ENCODE measurements at regions not wholly inside any gene's neighbourhood (a gene's known extent, or its start where the extent isn't known, plus 50 kb on each side); places are given as distances from the start of the nearest gene placed in this dataset.
A peak's percentile ranks its signal among the peaks of the same experiment; 100 is the strongest.

DNA sequence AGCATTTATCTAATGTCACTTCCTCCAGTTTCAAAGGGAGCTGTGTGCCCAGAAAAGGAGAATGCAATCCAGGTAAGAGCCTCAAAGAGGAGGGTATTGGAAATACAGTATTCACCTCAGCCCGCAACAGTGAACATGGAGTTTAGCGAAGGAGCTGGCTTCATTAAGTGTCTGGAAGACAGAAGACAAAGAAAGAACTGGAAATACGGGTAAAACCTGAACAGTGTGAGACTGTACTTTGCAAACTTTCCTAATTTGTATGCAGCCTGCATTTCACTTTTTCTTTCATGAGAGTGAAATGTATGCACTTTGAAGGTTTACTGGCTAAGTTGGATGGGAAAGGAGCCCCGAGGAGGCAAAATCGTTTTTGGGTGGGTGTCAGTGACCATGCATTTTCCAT, 478.4 kb downstream of the HS3ST3B1 start:
- CTCF ChIA-PET: no interaction called here
- TF ChIP-seq, protein P1, sequence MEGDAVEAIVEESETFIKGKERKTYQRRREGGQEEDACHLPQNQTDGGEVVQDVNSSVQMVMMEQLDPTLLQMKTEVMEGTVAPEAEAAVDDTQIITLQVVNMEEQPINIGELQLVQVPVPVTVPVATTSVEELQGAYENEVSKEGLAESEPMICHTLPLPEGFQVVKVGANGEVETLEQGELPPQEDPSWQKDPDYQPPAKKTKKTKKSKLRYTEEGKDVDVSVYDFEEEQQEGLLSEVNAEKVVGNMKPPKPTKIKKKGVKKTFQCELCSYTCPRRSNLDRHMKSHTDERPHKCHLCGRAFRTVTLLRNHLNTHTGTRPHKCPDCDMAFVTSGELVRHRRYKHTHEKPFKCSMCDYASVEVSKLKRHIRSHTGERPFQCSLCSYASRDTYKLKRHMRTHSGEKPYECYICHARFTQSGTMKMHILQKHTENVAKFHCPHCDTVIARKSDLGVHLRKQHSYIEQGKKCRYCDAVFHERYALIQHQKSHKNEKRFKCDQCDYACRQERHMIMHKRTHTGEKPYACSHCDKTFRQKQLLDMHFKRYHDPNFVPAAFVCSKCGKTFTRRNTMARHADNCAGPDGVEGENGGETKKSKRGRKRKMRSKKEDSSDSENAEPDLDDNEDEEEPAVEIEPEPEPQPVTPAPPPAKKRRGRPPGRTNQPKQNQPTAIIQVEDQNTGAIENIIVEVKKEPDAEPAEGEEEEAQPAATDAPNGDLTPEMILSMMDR (IDR thresholded peaks at IDR 0.05; ENCODE audit: insufficient read depth in 1 of 2, low read depth in 1 of 2, low read length in 1 of 2, severe bottlenecking in 1 of 2, unreplicated experiment in 1 of 2): no peak
- H3K36me3 ChIP-seq (ENCODE audit: control insufficient read depth, insufficient read depth, low read length): no peaks in the 10 kb centered on the region
- BruUV-seq (replicated peaks): no TSS peak
- H3K4me3 ChIP-seq (ENCODE audit: low read depth, low read length): no peak overlapping the region
- POLR2A ChIA-PET: no interaction called here
- intact Hi-C loops (cut with micrococcal nuclease; ENCODE audit: unreplicated experiment): no loop called here
- no peaks in the 10 kb centered on the region for H3K27me3 ChIP-seq (replicated peaks; ENCODE audit: control insufficient read depth, insufficient read depth, low read length)
- Mint-ChIP-seq H3K4me3 (ENCODE audit: unreplicated experiment) (no peak overlapping the region), H3K9me3 (ENCODE audit: unreplicated experiment) (no peaks in the 10 kb centered on the region), H3K36me3 (ENCODE audit: insufficient read depth, unreplicated experiment) (no peaks in the 10 kb centered on the region), H3K27ac (ENCODE audit: unreplicated experiment) (no peak overlapping the region), H3K27me3 (ENCODE audit: insufficient read depth, unreplicated experiment) (no peaks in the 10 kb centered on the region), H3K4me1 (ENCODE audit: low read depth, unreplicated experiment) (no peaks in the 10 kb centered on the region)
- DNase-seq: peak in 1 of 2 experiments; percentile 0
- H3K4me1 ChIP-seq: no peaks in the 10 kb centered on the region
- no peaks in the 10 kb centered on the region for H3K9me3 ChIP-seq

DNA sequence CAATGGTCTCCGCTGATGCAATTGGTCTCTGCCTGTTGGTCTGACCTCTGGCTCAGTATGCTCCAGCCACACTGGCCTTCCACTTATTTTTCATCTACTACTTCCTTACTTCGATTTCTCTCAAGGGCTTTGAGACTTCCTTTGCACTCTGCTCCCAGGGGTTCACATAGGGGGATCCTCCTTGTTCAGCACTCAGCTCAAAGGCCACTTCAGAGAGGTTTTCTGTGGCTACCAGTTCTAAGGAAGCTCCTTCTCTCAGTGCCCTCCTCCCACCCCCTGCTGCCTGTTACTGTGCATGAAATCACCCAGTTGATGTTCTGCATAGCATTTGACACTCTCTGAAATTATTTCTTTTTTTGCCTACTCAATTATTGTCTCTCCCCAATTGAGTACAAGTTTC, 476.4 kb downstream of the HS3ST3B1 start:
- TF ChIP-seq, protein P1 (IDR thresholded peaks at IDR 0.05; ENCODE audit: insufficient read depth in 1 of 2, low read depth in 1 of 2, low read length in 1 of 2, severe bottlenecking in 1 of 2, unreplicated experiment in 1 of 2): no peak
- no peaks in the 10 kb centered on the region for H3K27me3 ChIP-seq (replicated peaks; ENCODE audit: control insufficient read depth, insufficient read depth, low read length)
- H3K36me3 ChIP-seq (ENCODE audit: control insufficient read depth, insufficient read depth, low read length): no peaks in the 10 kb centered on the region
- no TSS peak for BruUV-seq (replicated peaks)
- no peak overlapping the region for H3K4me3 Mint-ChIP-seq (ENCODE audit: unreplicated experiment)
- H3K9me3 Mint-ChIP-seq (ENCODE audit: unreplicated experiment): no peaks in the 10 kb centered on the region
- no peaks in the 10 kb centered on the region for H3K4me1 Mint-ChIP-seq (ENCODE audit: low read depth, unreplicated experiment)
- POLR2A ChIA-PET: no interaction called here
- no peak for DNase-seq
- H3K27me3 Mint-ChIP-seq (ENCODE audit: insufficient read depth, unreplicated experiment): no peaks in the 10 kb centered on the region
- no peaks in the 10 kb centered on the region for H3K4me1 ChIP-seq
- no peak overlapping the region for H3K27ac Mint-ChIP-seq (ENCODE audit: unreplicated experiment)
- no peaks in the 10 kb centered on the region for H3K9me3 ChIP-seq
- H3K36me3 Mint-ChIP-seq (ENCODE audit: insufficient read depth, unreplicated experiment): no peaks in the 10 kb centered on the region
- CTCF ChIA-PET: no interaction called here
- H3K4me3 ChIP-seq (ENCODE audit: low read depth, low read length): no peak overlapping the region
- intact Hi-C loops (cut with micrococcal nuclease; ENCODE audit: unreplicated experiment): no loop called here

DNA sequence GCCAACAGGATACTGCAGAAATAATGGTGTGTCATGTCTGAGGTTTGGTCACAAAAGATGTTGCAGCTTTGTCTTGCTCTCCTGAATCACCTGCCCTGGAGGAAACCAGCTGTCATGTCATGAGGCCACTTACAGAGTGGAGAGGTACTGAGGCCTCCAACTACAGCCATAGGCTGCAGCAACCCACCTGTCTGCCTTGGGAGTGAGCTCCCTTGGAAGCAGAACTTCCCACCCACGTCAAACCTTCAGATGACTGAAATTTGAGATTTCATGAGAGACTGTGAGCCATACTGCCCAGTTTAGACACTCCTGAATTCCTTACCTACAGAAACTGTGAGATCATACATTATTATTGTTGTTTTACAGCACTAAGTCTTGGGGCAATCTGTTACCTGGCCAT, 475.9 kb downstream of the HS3ST3B1 start:
- Histone ChIP-seq H3K4me3 (ENCODE audit: low read depth, low read length) (no peak overlapping the region), H3K36me3 (ENCODE audit: control insufficient read depth, insufficient read depth, low read length) (no peaks in the 10 kb centered on the region), H3K27me3 (replicated peaks; ENCODE audit: control insufficient read depth, insufficient read depth, low read length) (no peaks in the 10 kb centered on the region), H3K9me3 (no peaks in the 10 kb centered on the region), H3K4me1 (no peaks in the 10 kb centered on the region)
- DNase-seq: no peak
- Mint-ChIP-seq H3K27me3 (ENCODE audit: insufficient read depth, unreplicated experiment) (no peaks in the 10 kb centered on the region), H3K4me3 (ENCODE audit: unreplicated experiment) (no peak overlapping the region), H3K9me3 (ENCODE audit: unreplicated experiment) (no peaks in the 10 kb centered on the region), H3K27ac (ENCODE audit: unreplicated experiment) (no peak overlapping the region), H3K4me1 (ENCODE audit: low read depth, unreplicated experiment) (no peaks in the 10 kb centered on the region), H3K36me3 (ENCODE audit: insufficient read depth, unreplicated experiment) (no peaks in the 10 kb centered on the region)
- TF ChIP-seq, protein P1 (IDR thresholded peaks at IDR 0.05; ENCODE audit: insufficient read depth in 1 of 2, low read depth in 1 of 2, low read length in 1 of 2, severe bottlenecking in 1 of 2, unreplicated experiment in 1 of 2): no peak
- ChIA-PET POLR2A (no interaction called here), CTCF (no interaction called here)
- intact Hi-C loops (cut with micrococcal nuclease; ENCODE audit: unreplicated experiment): no loop called here
- no TSS peak for BruUV-seq (replicated peaks)

Measured in Caco-2 (cell line).